ENCODE measurements at regions not wholly inside any gene's neighbourhood (a gene's known extent, or its start where the extent isn't known, plus 50 kb on each side); places are given as distances from the start of the nearest gene placed in this dataset.

- Mint-ChIP-seq H3K4me1 (no peaks in the 10 kb centered on the region), H3K27me3 (peaks cover 2% of the 10 kb centered on the region), H3K36me3 (ENCODE audit: low read depth) (no peaks in the 10 kb centered on the region), H3K9me3 (no peaks in the 10 kb centered on the region), H3K4me3 (no peak overlapping the region), H3K27ac (no peak overlapping the region)
- ChIA-PET POLR2A (no interaction called here), CTCF (no interaction called here)
- DNase-seq = no peak
- ATAC-seq (ENCODE audit: low read depth) = no peak
- TF ChIP-seq CTCF (IDR thresholded peaks at IDR 0.05) = no peak
- intact Hi-C loops (cut with micrococcal nuclease) = no loop called here
Observed at GRCh38 chr2:35976611-35977010, 379.0 kb upstream of the CRIM1 start.

- DNase-seq (no peak), ATAC-seq (ENCODE audit: low read depth) (no peak)
- POLR2A ChIA-PET = no interaction called here
- H3K4me3 Mint-ChIP-seq = no peak overlapping the region
- no peak for TF ChIP-seq CTCF (IDR thresholded peaks at IDR 0.05)
- no peaks in the 10 kb centered on the region for H3K9me3 Mint-ChIP-seq
- no peaks in the 10 kb centered on the region for H3K36me3 Mint-ChIP-seq (ENCODE audit: low read depth)
- H3K27ac Mint-ChIP-seq = no peak overlapping the region
- intact Hi-C loops (cut with micrococcal nuclease) = no loop called here
- no peaks in the 10 kb centered on the region for H3K4me1 Mint-ChIP-seq
- CTCF ChIA-PET = no interaction called here
- peaks cover 2% of the 10 kb centered on the region for H3K27me3 Mint-ChIP-seq
Observed at GRCh38 chr2:35973737-35974132, 381.8 kb upstream of the CRIM1 start.

GRCh38 chr2:35973132-35973736 is 382.3 kb upstream of the CRIM1 start:
- ATAC-seq (ENCODE audit: low read depth) (no peak), DNase-seq (no peak)
- no peak for TF ChIP-seq CTCF (IDR thresholded peaks at IDR 0.05)
- ChIA-PET POLR2A (no interaction called here), CTCF (no interaction called here)
- H3K27me3 Mint-ChIP-seq = peaks cover 2% of the 10 kb centered on the region
- H3K4me1 Mint-ChIP-seq = no peaks in the 10 kb centered on the region
- intact Hi-C loops (cut with micrococcal nuclease) = no loop called here
- H3K9me3 Mint-ChIP-seq = no peaks in the 10 kb centered on the region
- no peak overlapping the region for H3K4me3 Mint-ChIP-seq
- no peak overlapping the region for H3K27ac Mint-ChIP-seq
- no peaks in the 10 kb centered on the region for H3K36me3 Mint-ChIP-seq (ENCODE audit: low read depth)

- intact Hi-C loops (cut with micrococcal nuclease) = no loop called here
- no peaks in the 10 kb centered on the region for H3K36me3 Mint-ChIP-seq (ENCODE audit: low read depth)
- ChIA-PET POLR2A (no interaction called here), CTCF (no interaction called here)
- no peak overlapping the region for H3K27ac Mint-ChIP-seq
- no peaks in the 10 kb centered on the region for H3K9me3 Mint-ChIP-seq
- DNase-seq = no peak
- ATAC-seq (ENCODE audit: low read depth) = no peak
- no peak for TF ChIP-seq CTCF (IDR thresholded peaks at IDR 0.05)
- no peaks in the 10 kb centered on the region for H3K27me3 Mint-ChIP-seq
- H3K4me1 Mint-ChIP-seq = no peaks in the 10 kb centered on the region
- H3K4me3 Mint-ChIP-seq = no peak overlapping the region
Observed at GRCh38 chr2:35963824-35964223, 391.8 kb upstream of the CRIM1 start.

- DNase-seq (no peak), ATAC-seq (ENCODE audit: low read depth) (no peak)
- Mint-ChIP-seq H3K27me3 (no peaks in the 10 kb centered on the region), H3K27ac (no peak overlapping the region), H3K4me1 (no peaks in the 10 kb centered on the region), H3K4me3 (no peak overlapping the region), H3K9me3 (no peaks in the 10 kb centered on the region), H3K36me3 (ENCODE audit: low read depth) (no peaks in the 10 kb centered on the region)
- ChIA-PET CTCF (no interaction called here), POLR2A (no interaction called here)
- intact Hi-C loops (cut with micrococcal nuclease) = no loop called here
- no peak for TF ChIP-seq CTCF (IDR thresholded peaks at IDR 0.05)
Observed at GRCh38 chr2:35963357-35963756, 392.2 kb upstream of the CRIM1 start.

All from activated B cell treated with CpG ODN at 0.5 μM for 24 hours (primary cell).